ENCODE measurements at regions not wholly inside any gene's neighbourhood (a gene's known extent, or its start where the extent isn't known, plus 50 kb on each side); places are given as distances from the start of the nearest gene placed in this dataset.

DNA sequence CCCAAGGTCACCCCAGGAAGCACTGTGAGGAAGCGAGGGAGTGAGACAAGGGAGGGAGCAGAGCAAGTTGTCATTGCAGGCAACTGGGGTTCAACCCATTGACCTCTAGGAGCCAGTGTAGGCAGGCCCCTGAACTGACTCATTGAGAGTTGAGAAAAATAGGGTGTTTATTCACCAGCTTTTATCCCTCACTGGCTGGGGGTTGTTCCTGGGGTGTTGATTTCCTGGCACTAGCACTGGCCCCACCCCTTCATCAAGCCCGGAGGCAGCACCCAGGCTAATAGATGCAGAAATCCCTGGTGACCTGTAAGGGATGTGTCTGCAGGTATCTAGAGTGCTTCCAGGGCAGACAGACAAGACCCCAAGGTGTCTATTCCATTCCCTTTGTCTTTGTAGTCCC, 183.9 kb downstream of the ARRDC4 start:
- DNase-seq (ENCODE audit: low spot score), result no peak

DNA sequence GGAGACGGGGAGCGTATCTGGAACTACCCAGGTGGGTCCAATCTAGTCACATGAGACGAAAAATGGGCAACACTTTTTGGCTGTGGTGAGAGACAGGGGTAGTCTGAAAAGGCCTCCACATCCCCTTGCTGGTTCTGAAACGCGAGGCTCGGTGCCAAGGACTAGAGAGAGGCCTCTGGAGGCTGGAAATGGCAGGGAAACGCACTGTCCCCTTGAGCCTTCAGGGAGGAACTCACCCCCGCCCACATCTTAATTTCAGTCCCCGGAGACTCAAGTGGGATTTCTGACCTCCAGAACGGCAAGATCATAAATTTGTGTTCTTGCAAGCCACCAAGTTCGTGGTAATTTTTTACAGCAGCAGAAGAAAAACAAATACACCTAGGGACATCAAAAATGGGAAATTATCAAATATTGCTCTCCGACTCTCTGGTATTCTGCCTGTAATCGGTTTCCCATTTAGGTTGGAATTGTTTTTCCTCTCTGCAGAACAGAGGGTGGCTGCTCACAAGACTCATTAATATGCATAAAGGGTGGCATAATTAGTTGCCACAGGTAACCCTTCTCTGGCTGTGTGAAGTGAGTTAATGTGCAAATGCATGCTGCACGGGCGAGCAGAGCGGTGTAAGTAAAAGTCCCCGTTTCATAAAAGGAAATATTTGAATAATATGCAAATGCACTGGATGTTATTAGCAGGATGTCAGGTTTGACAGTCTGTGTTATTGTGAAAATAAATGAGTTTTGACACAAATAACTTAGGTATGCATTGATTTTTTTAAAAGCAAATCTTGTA, 185.7 kb downstream of the ARRDC4 start:
- no peak for DNase-seq (ENCODE audit: low spot score)

DNA sequence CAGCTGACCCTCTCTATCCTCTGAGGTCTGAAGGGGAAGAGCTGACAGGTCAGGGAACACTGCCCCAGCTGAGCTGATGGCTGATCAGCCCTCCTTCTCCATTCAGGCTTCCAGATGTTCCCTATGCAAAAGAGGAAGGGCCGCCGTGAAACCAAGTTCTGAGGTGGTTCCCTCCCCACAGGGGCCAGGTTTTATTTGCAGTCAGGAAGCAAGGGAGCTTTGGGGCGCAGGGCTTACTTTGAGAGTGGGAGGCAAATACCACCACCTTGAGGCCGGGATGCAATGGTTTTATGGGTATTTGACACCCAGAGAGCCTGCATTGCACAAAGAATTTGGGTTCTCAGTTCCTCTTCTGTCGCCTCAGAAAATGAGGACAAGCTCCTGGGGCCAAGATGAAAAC, 186.9 kb downstream of the ARRDC4 start:
- DNase-seq (ENCODE audit: low spot score), result no peak

DNA sequence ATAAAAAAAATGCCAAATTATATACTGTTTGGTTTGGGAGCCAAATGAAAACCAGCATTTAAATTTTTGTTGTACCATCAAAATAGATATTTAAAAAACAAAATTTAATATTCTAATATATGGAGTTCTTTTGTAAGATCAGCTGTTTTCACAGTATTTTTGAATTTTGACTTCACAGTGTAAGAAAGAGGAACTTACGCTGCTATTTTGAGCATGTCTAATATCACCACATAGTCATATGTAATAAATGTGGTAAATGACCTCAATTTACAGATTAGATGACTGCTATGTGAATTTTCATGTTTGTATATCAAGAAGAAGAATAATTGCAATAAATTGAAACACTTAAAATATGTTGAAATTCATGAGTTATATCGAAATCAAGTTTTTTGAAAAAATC, 189.6 kb downstream of the ARRDC4 start:
- DNase-seq (ENCODE audit: low spot score), result no peak

DNA sequence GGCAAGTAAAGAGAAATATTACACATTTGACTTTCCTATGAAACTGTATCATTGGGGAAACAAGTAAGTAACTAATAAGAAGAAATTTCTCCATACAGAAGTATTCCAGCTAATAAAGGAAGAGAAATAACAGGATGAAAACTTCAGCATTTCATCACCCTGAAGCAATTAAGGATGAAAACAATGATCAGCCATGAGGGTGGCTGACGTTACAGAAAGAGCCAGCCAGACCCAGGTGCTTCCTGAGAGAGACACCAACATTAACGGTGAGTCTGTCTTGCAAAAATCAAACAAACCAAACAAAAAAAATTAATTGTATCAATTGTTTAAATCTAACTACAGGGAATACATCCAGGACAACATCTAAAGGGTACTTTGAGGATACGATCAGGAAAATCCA, 190.0 kb downstream of the ARRDC4 start:
- DNase-seq (ENCODE audit: low spot score), result no peak

DNA sequence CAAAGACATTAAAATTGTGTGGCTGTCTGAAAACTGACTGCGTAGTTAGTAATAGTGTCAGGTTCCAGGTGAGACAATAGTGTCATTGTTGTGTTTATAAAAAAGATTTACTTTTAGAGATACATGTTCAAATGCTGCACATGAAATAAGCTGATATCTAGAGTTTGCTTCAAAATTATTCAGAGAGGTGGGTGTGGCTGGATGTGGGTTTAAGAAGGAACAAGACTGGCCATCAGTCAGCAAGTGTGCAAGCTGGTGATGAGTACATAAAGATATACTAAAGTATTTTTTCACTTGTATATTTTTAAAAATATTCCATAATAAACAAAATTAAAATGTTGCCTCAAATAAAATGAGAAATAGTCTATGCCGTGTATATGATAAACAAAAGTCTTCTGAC, 190.6 kb downstream of the ARRDC4 start:
- no peak for DNase-seq (ENCODE audit: low spot score)

DNA sequence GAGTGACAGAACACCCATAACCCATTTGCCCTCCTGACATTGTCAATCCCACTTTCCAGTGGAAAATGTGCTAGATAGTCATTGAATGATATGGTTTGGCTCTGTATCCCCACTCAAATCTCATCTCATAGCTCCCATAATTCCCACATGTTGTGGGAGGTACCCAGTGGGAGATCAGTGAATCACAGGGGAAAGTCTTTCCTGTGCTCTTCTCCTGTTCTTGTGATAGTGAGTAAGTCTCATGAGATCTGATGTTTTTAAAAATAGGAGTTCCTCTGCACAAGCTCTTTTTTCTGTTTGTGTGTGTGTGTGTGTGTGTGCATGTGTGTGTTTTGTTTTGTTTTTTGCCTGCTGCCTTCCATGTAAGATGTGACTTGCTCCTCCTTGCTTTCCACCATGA, 191.7 kb downstream of the ARRDC4 start:
- no peak for DNase-seq (ENCODE audit: low spot score)

DNA sequence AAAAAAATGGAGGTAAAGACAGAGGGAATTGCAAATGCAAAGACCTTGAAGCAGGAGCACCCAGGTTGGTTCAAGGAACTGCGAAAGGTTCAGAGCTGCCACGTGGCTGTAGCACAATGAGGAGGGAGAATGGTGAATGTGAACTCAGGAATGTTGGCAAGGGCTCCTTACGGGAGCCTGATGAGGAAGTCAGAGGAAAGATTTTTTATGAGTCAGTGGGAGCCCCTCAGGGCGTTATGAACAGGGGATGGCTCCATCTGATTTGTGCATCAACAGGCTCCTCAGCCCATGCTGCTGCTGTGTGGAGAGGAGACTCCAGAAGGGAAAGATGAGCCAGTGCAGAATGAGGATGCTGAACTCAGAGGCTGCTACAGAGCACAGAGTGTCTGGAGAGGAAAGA, 194.4 kb downstream of the ARRDC4 start:
- DNase-seq (ENCODE audit: low spot score), result peak; percentile 92

DNA sequence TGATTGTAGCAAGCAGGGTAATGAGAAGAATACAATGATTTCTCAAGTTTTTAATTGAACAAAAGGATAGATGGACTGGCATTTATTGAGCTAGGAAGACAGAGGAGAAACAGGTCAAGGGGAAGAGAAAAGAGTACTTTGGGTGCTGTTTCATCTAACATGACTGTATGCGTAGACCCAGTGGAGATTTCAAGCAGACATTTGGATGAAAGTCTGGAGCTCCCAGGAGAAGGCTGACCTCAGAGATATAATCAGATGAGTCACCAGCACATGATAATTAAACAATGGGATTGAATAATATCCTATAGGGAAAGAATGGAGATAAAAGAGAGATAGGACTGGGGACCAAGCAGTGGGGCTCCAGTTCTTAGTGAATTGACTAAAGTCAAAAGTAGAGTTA, 194.9 kb downstream of the ARRDC4 start:
- DNase-seq (ENCODE audit: low spot score), result peak; percentile 31

DNA sequence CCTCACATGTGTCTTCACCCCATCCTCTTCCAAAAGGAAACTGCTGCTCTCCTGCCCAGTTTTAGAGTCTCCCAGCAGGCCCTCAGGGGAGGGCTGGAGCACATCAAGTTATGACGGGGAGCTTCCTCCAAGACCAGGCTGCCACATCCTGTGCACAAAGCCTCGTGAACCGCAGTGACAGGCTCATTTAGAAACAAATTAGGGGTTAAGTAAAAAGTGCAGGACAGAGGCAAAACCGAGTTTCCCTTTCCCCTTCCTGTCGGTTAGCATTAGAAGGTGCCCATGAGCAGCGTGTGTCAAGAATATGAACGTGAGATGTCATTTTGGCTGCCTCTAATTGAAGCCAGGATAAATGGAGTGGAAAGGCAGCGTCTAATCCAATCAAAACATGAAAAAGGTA, 199.7 kb downstream of the ARRDC4 start:
- no peak for DNase-seq (ENCODE audit: low spot score)

DNA sequence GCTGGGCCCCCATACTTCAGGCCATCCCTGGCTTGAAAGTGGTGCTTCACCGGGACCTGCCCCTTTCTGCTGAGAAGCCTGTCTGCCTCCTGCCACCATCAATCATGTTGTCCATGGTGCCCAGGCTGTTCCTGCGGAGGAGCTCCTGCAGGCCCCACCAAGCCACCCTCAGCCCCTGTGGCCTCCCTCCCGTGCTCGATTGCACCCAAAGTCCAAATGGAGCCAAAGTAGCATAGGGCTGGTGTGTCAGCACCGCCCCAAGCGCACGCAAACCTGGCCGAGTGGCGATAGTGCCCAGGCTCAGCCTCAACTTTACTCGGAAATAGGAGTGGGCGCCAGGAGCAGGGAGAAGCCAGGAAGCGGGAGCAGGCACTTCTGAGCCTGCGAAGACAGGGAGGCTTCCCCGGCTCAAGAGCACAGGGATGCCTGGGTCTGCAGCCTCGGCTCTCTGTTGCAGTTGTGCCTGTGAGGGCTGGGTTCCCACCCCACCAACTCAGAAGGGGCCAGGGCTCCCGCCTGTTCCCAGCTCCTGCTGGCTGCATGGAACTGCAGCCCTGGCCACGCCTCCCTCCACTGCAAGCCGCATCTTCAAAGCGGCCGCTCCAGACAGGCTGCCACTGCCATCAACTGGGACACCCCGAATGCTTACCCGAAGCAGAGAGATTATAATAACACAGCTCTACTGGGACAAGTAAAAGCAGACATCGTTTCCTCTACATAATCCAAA, 203.0 kb downstream of the ARRDC4 start:
- DNase-seq (ENCODE audit: low spot score), result no peak

DNA sequence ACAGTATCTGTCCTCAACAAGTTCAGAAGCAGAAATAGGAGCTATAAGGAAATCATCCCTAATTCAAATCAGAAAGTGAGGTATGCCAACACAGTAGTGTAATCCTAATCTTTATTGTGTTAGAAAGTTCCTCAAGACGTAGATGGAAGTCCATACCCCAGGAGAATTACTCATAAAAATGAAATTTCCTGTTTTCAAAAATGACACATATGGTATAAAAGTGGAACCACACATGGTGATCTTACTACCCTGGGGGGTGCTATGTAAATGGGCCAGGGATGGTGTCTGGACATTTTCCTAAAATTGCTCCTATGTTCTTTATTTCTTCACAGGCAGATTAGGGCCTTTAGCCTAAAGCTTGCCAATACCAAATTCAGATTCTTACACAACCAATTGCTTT, 204.1 kb downstream of the ARRDC4 start:
- DNase-seq (ENCODE audit: low spot score), result no peak

DNA sequence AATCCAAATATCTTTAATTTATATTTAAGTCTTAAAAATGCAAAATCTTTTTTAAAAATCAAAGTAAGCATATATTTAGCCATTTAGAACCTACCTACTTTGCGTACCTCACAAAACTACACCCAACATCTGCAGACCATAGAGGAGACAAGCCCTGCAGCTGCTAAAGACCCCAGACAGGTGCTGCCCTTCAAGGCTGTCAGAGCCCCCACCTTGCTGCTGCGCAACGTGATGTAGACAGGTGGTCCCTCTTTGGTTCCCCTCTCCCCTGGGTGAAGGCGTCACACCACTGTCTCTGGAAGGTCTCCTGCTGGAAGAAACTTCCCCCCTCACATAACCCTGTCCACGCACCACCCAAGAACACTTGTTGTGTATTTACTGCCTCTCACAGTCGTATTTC, 204.5 kb downstream of the ARRDC4 start:
- DNase-seq (ENCODE audit: low spot score), result no peak

DNA sequence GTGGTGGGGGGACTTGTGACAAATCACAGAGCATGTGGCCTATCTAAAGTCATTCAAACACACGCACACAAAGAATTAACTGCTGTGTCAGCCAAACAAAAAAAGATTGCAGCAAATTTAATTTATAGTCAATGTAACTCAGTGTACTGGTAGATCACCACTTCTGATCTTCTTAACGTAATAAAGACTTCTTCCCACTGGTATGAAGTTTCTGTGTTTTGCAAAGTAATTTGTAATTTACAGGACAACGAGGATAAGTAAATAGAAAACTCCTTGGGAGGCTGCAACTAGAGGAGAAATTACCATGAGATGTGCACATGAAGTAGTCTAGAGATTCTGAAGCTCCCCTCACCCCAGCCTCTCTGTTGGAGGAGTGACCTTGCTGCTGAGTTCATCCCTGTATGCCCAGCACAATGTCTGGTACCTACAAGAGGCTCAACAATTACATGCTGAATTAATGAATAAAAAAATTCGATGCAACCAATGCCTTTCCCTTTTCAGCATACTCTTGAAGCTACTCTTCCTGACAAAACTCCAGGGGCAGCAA, 207.3 kb downstream of the ARRDC4 start:
- DNase-seq (ENCODE audit: low spot score), result no peak

DNA sequence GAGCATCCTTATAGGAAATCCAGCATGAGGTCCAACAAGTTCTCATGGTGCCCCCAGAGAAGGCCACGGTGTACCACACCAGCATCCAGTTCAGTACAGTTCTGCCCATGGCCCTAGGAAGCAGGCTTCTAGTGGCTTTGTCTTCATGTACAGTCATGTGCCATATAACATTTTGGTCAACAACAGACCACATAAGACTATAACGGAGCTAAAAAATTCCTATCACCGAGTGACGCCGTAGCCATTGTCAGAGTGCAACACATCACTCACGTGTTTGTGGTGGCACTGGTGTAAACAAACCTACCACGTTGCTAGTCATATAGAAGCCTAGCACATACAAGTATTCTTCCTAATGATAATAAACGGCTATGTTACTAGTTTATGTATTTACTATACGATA, 209.0 kb downstream of the ARRDC4 start:
- DNase-seq (ENCODE audit: low spot score), result no peak

DNA sequence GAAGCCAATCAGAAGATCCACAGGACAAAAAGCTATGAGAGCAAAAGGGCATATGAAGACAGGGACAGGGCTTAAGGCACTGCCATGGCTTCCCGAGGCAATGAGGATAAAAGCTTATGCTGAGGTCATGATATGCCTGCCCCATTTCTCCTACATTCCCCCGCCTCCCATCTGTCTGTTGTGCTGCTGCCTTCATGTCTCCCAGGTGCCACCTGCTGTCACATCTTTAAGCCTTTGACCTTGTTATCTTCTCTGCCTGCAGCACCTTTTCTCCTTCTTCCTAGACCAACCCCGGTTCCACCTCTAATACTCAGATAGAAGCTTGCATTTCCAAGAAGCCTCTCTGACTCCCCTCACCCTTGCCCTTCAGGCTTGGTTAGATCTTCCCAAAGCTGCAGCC, 213.8 kb downstream of the ARRDC4 start:
- peak; percentile 26 for DNase-seq (ENCODE audit: low spot score)

DNA sequence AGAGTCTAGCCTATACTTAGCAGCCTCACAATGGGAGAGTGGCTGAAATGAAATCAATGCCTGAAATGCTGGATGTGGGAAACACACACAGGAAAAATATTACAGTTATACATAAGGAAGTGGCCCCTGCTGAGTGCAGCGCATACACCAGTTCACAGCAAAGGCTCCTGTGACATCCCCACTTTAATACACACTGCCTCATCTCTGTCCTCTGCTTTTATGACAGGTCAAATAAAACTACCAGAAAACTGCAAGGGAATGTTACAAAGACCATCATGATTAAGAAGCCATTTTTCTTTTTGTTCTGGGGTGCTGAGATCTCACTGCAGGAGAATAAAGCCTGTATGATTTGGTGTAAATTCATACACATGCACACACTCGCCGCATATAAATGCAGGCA, 214.3 kb downstream of the ARRDC4 start:
- DNase-seq (ENCODE audit: low spot score), result no peak

DNA sequence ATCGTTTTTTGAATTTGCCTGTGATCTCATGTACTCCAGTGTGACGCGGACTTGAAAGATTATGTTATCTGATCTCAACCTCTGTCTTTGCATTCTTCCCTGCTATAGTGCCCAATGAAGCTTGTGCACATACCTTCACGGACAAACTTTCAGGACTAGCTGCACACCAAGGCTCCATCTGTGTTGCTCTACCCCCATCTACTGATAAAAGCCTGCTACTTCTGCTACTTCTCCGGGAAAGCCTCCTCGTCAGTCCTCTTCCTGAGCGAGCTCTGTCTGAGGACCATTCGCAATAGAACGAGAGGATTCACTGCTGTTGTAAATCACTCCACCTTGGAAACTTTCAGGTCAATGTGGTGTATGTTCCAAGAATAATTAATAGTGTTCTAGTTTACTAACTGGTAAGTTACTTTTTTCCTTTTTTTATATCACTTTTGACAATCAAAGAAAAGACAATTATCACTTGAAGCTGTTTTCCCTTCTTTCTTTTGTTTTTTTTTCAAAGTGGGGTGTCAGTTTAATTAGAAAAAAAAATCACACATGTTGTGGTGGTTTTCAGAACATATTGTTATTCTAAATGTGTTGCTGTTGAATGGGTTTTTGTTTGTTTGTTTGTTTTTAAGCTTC, 217.6 kb downstream of the ARRDC4 start:
- DNase-seq (ENCODE audit: low spot score), result peak; percentile 76

DNA sequence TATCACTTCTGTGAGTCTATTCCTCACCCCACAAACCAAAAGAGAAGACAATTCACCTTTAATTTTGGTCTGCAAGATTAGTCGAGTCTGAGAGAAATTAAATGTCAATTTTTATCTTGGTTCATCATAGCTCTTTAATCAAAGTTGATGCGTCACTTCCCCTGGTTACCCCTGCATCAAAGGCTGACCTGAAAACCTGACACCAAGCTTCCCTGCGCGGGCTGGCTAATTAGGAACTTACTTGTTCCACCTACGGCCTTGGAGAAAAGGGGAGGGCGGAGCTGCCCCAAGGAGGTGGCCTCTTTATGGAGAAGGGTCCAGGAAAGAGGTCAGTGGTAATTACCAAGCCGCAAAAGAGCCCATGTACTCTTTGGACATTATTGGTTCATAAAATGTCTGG, 218.4 kb downstream of the ARRDC4 start:
- no peak for DNase-seq (ENCODE audit: low spot score)

DNA sequence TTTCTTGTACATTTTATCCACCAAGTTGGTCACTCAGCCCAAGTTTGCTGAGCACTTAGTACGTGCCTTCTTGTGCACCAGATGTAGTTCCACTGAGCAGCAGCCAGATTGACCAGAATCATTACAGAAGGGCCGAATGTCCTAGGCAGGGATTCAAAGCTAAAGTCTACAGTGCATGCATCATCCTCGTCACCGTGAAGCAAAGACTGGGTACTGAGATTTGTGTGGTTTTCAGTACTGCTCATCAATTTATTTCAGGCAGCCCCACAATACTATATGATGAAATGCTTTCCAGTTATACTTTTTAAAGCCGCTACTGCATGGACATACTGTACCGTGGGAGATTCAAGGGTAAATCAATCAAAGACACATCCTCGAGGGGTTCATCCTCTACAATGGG, 227.0 kb downstream of the ARRDC4 start:
- no peak for DNase-seq (ENCODE audit: low spot score)

DNA sequence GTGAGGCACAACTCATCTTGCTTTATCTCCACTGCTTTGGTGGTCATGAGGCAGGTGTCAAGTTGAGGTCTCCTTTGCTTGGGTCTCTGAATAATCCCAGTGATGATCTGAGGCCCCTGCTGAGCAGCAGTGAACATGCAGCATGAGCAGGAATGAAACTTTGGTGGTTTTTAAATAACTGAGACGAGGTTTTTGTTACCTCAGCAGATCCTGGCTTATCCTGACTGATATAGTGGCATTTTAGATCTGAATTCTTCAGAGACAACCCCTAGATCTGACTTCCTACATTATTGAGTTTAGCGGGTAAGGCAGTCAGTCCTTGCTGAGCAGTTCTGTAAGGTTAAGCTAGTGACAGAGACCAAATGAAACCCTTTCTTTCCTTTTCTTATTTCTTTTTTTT, 230.4 kb downstream of the ARRDC4 start:
- no peak for DNase-seq (ENCODE audit: low spot score)

DNA sequence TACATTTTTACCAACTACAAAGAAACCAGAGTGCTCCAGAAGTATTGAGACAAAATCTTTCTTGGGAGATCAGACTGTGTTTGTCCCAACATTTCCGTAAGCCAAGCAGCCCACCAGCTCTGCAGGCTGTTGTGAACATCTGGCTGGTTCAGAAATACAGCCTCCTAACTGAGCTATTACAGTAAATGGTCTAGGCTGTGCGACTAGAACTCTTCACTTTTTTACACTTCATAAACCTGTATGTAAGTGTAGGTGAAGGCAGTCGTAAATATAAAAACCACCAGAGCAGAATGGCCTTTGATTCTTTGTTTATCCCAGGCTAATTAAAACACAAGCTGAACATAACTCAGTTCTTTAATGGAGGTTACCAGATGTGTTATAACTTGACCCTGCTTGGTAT, 235.3 kb downstream of the ARRDC4 start:
- DNase-seq (ENCODE audit: low spot score), result no peak

DNA sequence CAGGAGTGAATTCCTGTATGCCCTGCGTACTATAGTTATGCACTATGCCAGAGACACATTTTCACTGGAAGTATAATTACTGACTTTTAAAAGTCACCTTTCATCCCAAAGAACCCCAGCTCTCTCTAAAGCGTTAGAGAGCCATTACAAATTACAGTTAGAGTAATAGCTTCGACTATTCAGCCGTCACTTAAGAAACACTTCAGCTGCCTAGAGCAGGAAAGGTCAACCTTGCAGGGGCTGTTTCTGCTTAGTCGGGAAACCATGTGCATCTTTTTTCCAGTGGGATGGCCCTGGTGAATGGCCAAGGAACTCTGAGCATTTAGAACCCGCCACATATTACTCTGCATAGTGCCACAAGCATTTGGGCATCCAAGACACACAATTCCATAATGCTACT, 235.9 kb downstream of the ARRDC4 start:
- no peak for DNase-seq (ENCODE audit: low spot score)
